K562 (cell line): ENCODE measurements at regions not wholly inside any gene's neighbourhood (a gene's known extent, or its start where the extent isn't known, plus 50 kb on each side); places are given as distances from the start of the nearest gene placed in this dataset.
"Not testable (repeated sequence)": the region's sequence is repeated elsewhere in the genome, so short reads cannot be mapped to it uniquely, and the experiment has no call there.

Experiments used
- CTCF ChIP-seq, 3 experiments: IDR thresholded peaks in 2 of 3; conservative IDR thresholded peaks in 1 of 3; 2 replicates each; pipeline ENCODE4 v1.5.1; 2011 to 2012; ENCODE audit warnings: low read length in 3 of 3, mild to moderate bottlenecking in 3 of 3, control low read depth in 2 of 3, improper control_type of control experiment in 1 of 3, inconsistent platforms in 1 of 3, low read depth in 1 of 3, mixed read lengths in 1 of 3, moderate library complexity in 1 of 3; ENCODE audit not compliant: insufficient read depth in 2 of 3
- EP300 ChIP-seq: IDR thresholded peaks from 2 replicates; pipeline ENCODE4 v1.6.1; 2012; ENCODE audit warnings: low read length, improper control_type of control experiment
- KDM1A ChIP-seq, 2 experiments: fragments of 450-650 bp; IDR thresholded peaks; 2 replicates each; pipeline ENCODE4 v1.6.1; 2016; ENCODE audit warnings: mild to moderate bottlenecking in 2 of 2
- MAX ChIP-seq: sonication (generic); formaldehyde crosslinking; IDR thresholded peaks from 2 replicates; pipeline ENCODE4 v1.9.0; 2022; ENCODE audit warnings: mild to moderate bottlenecking, missing genetic modification reagents
- RAD21 ChIP-seq, 2 experiments: fragments of 250-450 bp in 1 of 2; fragments of 450-650 bp in 1 of 2; sonication (Bioruptor Pico) in 1 of 2; formaldehyde crosslinking in 1 of 2; IDR thresholded peaks in 1 of 2; conservative IDR thresholded peaks in 1 of 2; 2 replicates each; pipeline versions ENCODE4 v1.4.0 to v1.8.0; 2020 to 2022; ENCODE audit warnings: mild to moderate bottlenecking in 2 of 2, moderate library complexity in 1 of 2
- RBM14 ChIP-seq: fragments of 200-400 bp; formaldehyde crosslinking; IDR thresholded peaks from 2 replicates; pipeline ENCODE4 v1.6.1; 2018; ENCODE audit warnings: low read depth, mild to moderate bottlenecking, low read length, moderate library complexity, borderline replicate concordance; ENCODE audit not compliant: insufficient read depth
- SOX6 ChIP-seq: fragments of 450-650 bp; IDR thresholded peaks from 2 replicates; pipeline ENCODE4 v1.6.1; 2014; ENCODE audit warnings: mild to moderate bottlenecking
- TAF15 ChIP-seq: fragments of 200-400 bp; formaldehyde crosslinking; IDR thresholded peaks from 2 replicates; pipeline ENCODE4 v1.6.1; 2017; ENCODE audit warnings: mild to moderate bottlenecking, low read depth, low read length, moderate library complexity
- YY1 ChIP-seq, 3 experiments: IDR thresholded peaks; 2 replicates each; pipeline ENCODE4 v1.6.1; 2011; ENCODE audit warnings: low read length in 2 of 3, mild to moderate bottlenecking in 2 of 3, moderate library complexity in 2 of 3, borderline replicate concordance in 1 of 3, control low read depth in 1 of 3, low read depth in 1 of 3; ENCODE audit not compliant: insufficient read depth in 3 of 3, insufficient replicate concordance in 2 of 3, control insufficient read depth in 1 of 3, insufficient read length in 1 of 3; ENCODE audit errors: extremely low read depth in 1 of 3
- ZNF140 ChIP-seq: fragments of 250-450 bp; sonication (Bioruptor Pico); IDR thresholded peaks from 2 replicates; pipeline ENCODE4 v1.8.0; 2021; ENCODE audit warnings: moderate library complexity, mild to moderate bottlenecking, inconsistent platforms
- ZNF274 ChIP-seq: IDR thresholded peaks from 2 replicates; pipeline ENCODE4 v1.6.1; 2011; ENCODE audit warnings: low read depth, mild to moderate bottlenecking, low read length, moderate library complexity, borderline replicate concordance

- not testable (repeated sequence) for TF ChIP-seq EP300; MAX (CRISPR knock-in tag); SOX6; RBM14; RAD21 (CRISPR knock-in tag; conservative IDR thresholded peaks at IDR 0.05 in 1 of 2, IDR thresholded peaks at IDR 0.05 in 1 of 2); CTCF (IDR thresholded peaks at IDR 0.05 in 2 of 3, conservative IDR thresholded peaks at IDR 0.05 in 1 of 3; ENCODE audit: insufficient read depth in 2 of 3, low read depth in 1 of 3, low read length in 3 of 3); ZNF274; TAF15; KDM1A (IDR thresholded peaks at IDR 0.05); YY1 (IDR thresholded peaks at IDR 0.05; ENCODE audit: borderline replicate concordance in 1 of 3, control insufficient read depth in 1 of 3, extremely low read depth in 1 of 3, insufficient read depth in 3 of 3, insufficient read length in 1 of 3, insufficient replicate concordance in 2 of 3, low read depth in 1 of 3, low read length in 2 of 3); ZNF140 (CRISPR knock-in tag)
These were observed 193.3 kb upstream of the CDH5 start for GRCh38 chr16:66173181-66173580.
